Thoracic aorta (tissue), 2 donors: ENCODE measurements at regions not wholly inside any gene's neighbourhood (a gene's known extent, or its start where the extent isn't known, plus 50 kb on each side); places are given as distances from the start of the nearest gene placed in this dataset.

Source experiments
- ATAC-seq: fragments of 150-250 bp; one replicate; pipeline ENCODE4 v1.8.0; 2017; ENCODE audit warnings: low read depth; ENCODE audit not compliant: insufficient number of reproducible peaks, low FRiP score
- DNase-seq: peaks from one replicate; pipeline ENCODE4 v3.0.0-alpha.2; 2020; ENCODE audit warnings: low spot score
- H3K27ac ChIP-seq, 2 donors: fragments of 200-600 bp; sonication (generic); 1 replicate in 1 of 2; 2 replicates in 1 of 2; pipeline ENCODE4 v1.5.1; 2016; ENCODE audit warnings: mild to moderate bottlenecking in 2 of 2, moderate library complexity in 2 of 2
- H3K27me3 ChIP-seq: fragments of 200-600 bp; sonication (generic); replicated peaks from 2 replicates; pipeline ENCODE4 v1.6.0; 2016; ENCODE audit warnings: mild to moderate bottlenecking; ENCODE audit not compliant: insufficient read depth
- H3K36me3 ChIP-seq: fragments of 200-600 bp; sonication (generic); one replicate; pipeline ENCODE4 v1.5.1; 2016
- H3K4me1 ChIP-seq, 2 donors: fragments of 200-600 bp; sonication (generic); 1 replicate in 1 of 2; 2 replicates in 1 of 2; pipeline versions ENCODE4 v1.5.1 to v1.6.0; 2016; ENCODE audit warnings: low read depth in 2 of 2, mild to moderate bottlenecking in 1 of 2; ENCODE audit not compliant: control insufficient read depth in 1 of 2
- H3K4me3 ChIP-seq: fragments of 200-600 bp; sonication (generic); 2 replicates; pipeline ENCODE4 v1.5.1; 2016; ENCODE audit warnings: mild to moderate bottlenecking
- H3K9me3 ChIP-seq: fragments of 200-600 bp; sonication (generic); 2 replicates; pipeline ENCODE4 v1.5.1; 2016
- TF ChIP-seq, protein P1 (sequence below): fragments of 200-600 bp; sonication (generic); IDR thresholded peaks from one replicate; pipeline ENCODE4 v1.5.1; 2019; ENCODE audit warnings: antibody characterized with exemption

- TF ChIP-seq, protein P1, sequence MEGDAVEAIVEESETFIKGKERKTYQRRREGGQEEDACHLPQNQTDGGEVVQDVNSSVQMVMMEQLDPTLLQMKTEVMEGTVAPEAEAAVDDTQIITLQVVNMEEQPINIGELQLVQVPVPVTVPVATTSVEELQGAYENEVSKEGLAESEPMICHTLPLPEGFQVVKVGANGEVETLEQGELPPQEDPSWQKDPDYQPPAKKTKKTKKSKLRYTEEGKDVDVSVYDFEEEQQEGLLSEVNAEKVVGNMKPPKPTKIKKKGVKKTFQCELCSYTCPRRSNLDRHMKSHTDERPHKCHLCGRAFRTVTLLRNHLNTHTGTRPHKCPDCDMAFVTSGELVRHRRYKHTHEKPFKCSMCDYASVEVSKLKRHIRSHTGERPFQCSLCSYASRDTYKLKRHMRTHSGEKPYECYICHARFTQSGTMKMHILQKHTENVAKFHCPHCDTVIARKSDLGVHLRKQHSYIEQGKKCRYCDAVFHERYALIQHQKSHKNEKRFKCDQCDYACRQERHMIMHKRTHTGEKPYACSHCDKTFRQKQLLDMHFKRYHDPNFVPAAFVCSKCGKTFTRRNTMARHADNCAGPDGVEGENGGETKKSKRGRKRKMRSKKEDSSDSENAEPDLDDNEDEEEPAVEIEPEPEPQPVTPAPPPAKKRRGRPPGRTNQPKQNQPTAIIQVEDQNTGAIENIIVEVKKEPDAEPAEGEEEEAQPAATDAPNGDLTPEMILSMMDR, result no peak
Observed at GRCh38 chr10:80786322-80786721, 248.6 kb downstream of the SH2D4B start.

DNA sequence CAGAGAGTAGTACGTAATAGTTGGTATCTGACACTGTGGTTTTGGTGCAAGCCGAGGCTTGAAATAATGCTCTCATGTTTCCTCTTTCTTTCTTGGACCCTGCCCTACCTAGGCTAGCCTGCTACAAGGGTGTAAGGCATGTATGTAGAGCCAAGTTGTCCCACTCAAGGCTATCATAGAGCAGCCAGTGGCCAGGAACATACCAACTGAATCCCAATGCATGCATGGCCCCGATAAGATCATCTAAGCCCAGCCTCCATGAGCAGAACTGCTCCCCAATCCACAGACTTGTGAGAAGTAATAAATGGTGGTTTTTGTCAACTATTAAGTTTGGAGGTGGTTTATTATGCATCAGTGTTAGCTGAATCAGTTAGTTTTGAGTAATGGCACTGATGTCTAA is 250.2 kb downstream of the SH2D4B start:
- no peak for DNase-seq
- Histone ChIP-seq H3K27ac (no peak overlapping the region), H3K4me1 (no peaks in the 10 kb centered on the region), H3K4me3 (no peak overlapping the region), H3K9me3 (no peaks in the 10 kb centered on the region), H3K27me3 (no peaks in the 10 kb centered on the region), H3K36me3 (no peaks in the 10 kb centered on the region)
- ATAC-seq, result no peak
- TF ChIP-seq, protein P1, result no peak

More at GRCh38 chr10:80786322-80786721, 248.6 kb downstream of the SH2D4B start:
- H3K27ac ChIP-seq, result no peak overlapping the region
- DNase-seq (no peak), ATAC-seq (no peak)
- H3K4me1 ChIP-seq, result no peaks in the 10 kb centered on the region
- no peak overlapping the region for H3K4me3 ChIP-seq
- H3K9me3 ChIP-seq, result no peaks in the 10 kb centered on the region
- H3K36me3 ChIP-seq, result no peaks in the 10 kb centered on the region
- no peaks in the 10 kb centered on the region for H3K27me3 ChIP-seq

DNA sequence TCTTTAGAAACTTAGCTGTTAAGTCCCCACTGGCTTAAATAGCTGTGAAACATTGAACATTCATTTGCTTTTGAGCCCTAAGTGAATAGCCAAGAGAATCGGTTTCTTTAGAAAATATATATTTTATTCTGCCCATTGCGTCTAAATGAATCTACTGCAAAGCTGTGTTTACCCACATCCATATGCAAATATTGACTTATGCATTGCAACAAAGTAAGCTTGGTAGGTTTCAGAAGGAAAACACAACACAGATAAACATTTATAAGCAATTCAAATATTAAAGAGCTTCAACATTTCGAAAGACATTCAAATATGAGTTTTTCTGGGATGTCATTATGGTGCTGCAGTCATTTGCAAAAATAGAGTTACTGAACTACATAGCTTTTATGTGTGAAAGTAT is 257.3 kb downstream of the SH2D4B start:
- H3K36me3 ChIP-seq, result no peaks in the 10 kb centered on the region
- TF ChIP-seq, protein P1, result no peak
- no peaks in the 10 kb centered on the region for H3K4me1 ChIP-seq
- no peak overlapping the region for H3K4me3 ChIP-seq
- DNase-seq, result no peak
- no peak overlapping the region for H3K27ac ChIP-seq
- H3K9me3 ChIP-seq, result no peaks in the 10 kb centered on the region
- H3K27me3 ChIP-seq, result no peaks in the 10 kb centered on the region
- no peak for ATAC-seq

DNA sequence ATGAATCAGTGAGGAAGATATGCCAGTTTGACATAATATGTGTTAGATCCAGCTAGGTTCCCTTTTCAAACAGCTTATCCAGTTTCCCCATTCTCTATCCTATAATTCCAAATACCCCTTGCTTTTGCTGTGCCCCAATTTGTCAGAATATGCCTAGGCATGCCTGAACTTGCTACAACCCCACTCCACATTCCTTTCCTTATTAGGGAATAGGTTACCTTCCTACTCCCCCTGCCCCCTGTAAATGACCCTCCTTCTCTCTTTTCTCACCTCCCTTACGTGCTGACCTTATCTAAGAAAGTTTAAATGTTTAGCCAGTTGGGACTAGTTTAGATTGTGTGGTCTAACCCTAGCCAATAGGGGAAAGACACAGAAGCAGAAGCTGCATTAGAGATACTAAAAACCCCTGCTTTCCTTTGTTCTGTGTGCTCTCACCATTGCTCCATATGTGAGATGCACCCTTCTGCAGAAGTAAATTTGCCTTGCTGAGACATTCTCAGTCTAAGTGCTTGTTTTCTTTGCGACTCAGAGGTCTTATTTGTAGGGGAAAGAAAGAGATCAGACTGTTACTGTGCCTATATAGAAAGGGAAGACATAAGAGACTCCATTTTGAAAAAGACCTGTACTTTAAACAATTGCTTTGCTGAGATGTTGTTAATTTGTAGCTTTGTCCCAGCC is 267.8 kb downstream of the SH2D4B start:
- H3K36me3 ChIP-seq, result no peaks in the 10 kb centered on the region
- no peaks in the 10 kb centered on the region for H3K9me3 ChIP-seq
- H3K4me3 ChIP-seq, result no peak overlapping the region
- no peaks in the 10 kb centered on the region for H3K27me3 ChIP-seq
- H3K4me1 ChIP-seq, result no peaks in the 10 kb centered on the region
- no peak overlapping the region for H3K27ac ChIP-seq
- TF ChIP-seq, protein P1, result no peak
- ATAC-seq, result no peak
- DNase-seq, result no peak

- Histone ChIP-seq H3K4me3 (no peak overlapping the region), H3K9me3 (no peaks in the 10 kb centered on the region), H3K36me3 (no peaks in the 10 kb centered on the region), H3K4me1 (no peaks in the 10 kb centered on the region), H3K27ac (no peak overlapping the region), H3K27me3 (no peaks in the 10 kb centered on the region)
- ATAC-seq, result no peak
- TF ChIP-seq, protein P1, result no peak
- no peak for DNase-seq
Observed at GRCh38 chr10:80814147-80814652, 276.5 kb downstream of the SH2D4B start.
